IPS-20b (cell line): ENCODE measurements at regions not wholly inside any gene's neighbourhood (a gene's known extent, or its start where the extent isn't known, plus 50 kb on each side); places are given as distances from the start of the nearest gene placed in this dataset.

ENCODE experiments used
- H3K27ac ChIP-seq: one replicate; pipeline ENCODE4 v1.5.1; 2013; ENCODE audit warnings: low read length
- H3K27me3 ChIP-seq: 2 replicates; pipeline ENCODE4 v1.6.1; 2013; ENCODE audit warnings: mild to moderate bottlenecking, low read length, inconsistent platforms; ENCODE audit not compliant: insufficient read depth
- H3K36me3 ChIP-seq: 2 replicates; pipeline ENCODE4 v1.6.1; 2013; ENCODE audit warnings: low read depth, mild to moderate bottlenecking, inconsistent platforms, low read length, moderate library complexity; ENCODE audit not compliant: insufficient read depth
- H3K4me1 ChIP-seq: 2 replicates; pipeline ENCODE4 v1.6.1; 2013; ENCODE audit warnings: mild to moderate bottlenecking, control low read depth, inconsistent platforms, low read length, moderate library complexity; ENCODE audit not compliant: insufficient read depth
- H3K4me3 ChIP-seq: 2 replicates; pipeline ENCODE4 v1.5.1; 2013; ENCODE audit warnings: mild to moderate bottlenecking, low read length, inconsistent platforms
- H3K9ac ChIP-seq: 2 replicates; pipeline ENCODE4 v1.6.1; 2013; ENCODE audit warnings: low read depth, mild to moderate bottlenecking, inconsistent platforms, low read length, moderate library complexity
- H3K9me3 ChIP-seq: 2 replicates; pipeline ENCODE4 v1.6.1; 2013; ENCODE audit warnings: mild to moderate bottlenecking, low read depth, low read length, inconsistent platforms; ENCODE audit not compliant: insufficient read depth

DNA sequence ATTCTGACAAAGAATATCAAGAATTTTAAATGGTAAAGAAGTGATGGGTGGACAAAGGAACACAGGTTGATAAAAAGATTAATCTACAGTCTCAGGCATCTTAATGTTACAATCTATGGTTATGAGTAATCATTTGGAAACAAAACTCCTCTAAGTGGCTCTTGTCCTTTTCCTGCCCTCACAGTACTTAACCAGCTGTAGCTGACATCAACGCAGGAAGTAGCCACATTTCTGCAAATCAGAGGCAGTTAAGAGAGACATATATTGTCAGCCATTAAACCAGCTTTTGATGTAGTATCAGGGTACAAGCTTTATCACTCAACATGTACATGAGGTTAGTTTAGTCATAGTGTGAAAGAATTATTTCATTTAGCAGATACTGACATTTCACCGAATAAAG is 244.6 kb downstream of the NR4A2 start:
- H3K4me1 ChIP-seq = no peaks in the 10 kb centered on the region
- no peaks in the 10 kb centered on the region for H3K27me3 ChIP-seq
- H3K36me3 ChIP-seq = no peaks in the 10 kb centered on the region
- no peaks in the 10 kb centered on the region for H3K9me3 ChIP-seq
- H3K27ac ChIP-seq = no peak overlapping the region
- no peak overlapping the region for H3K4me3 ChIP-seq
- H3K9ac ChIP-seq = no peak overlapping the region

DNA sequence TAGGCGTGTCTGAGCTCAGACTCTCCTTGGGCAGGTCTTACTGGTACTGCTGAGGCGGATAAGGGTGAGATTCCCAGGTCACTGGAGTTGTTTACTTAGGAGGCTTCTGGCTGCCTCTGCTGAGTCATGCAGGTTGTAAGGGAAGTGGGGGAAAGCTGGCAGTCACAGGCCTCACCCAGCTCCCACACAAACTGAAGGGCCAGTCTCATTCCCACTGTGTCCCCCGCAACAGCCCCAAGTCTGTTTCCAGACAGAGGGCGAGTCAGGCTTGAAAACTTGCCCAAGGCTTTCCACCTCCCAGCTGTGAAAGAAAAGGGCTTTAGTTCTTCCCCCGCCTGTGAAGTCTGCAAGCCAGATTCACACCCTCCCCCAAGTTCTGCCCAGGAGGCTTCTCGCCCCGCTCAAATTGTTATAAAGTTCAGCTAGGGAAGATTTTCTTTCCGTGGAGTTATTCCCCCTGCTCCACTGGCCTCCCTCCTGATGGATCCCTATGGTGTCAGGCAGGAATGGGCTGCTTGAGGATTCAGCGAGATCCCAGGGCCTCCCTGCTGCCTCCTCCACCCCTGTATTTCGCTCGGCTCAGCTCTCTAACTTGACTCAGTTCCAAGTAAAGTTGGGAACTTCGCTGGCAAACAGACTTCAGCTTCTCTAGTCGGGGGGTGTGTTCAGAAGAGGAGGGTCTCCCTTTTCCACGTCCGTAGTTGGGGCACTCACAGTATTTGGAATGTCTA is 248.6 kb downstream of the NR4A2 start:
- H3K9me3 ChIP-seq = peaks cover 6% of the 10 kb centered on the region; the same call in 1 of the 2 replicates
- H3K36me3 ChIP-seq = no peaks in the 10 kb centered on the region
- H3K4me1 ChIP-seq = no peaks in the 10 kb centered on the region
- H3K27ac ChIP-seq = no peak overlapping the region
- no peak overlapping the region for H3K4me3 ChIP-seq
- no peak overlapping the region for H3K9ac ChIP-seq
- H3K27me3 ChIP-seq = no peaks in the 10 kb centered on the region

DNA sequence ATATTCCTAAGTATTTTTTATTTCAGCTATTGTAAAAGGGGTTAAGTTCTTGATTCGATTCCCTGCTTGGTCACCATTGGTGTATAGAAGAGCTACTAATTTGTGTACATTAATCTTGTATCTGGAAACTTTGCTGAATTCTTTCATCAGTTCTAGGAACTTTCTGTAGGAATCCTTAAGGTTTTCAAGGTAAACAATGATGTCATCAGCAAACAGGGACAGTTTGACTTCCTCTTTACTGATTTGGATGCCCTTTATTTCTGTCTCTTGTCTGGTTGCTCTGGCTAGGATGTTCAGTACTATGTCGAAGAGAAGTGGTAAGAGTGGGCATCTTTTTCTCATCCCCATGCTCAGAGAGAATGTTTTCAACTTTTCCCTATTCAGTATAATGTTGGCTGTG is 252.7 kb downstream of the NR4A2 start:
- no peaks in the 10 kb centered on the region for H3K4me1 ChIP-seq
- no peak overlapping the region for H3K4me3 ChIP-seq
- no peak overlapping the region for H3K9ac ChIP-seq
- no peaks in the 10 kb centered on the region for H3K27me3 ChIP-seq
- H3K9me3 ChIP-seq = peaks cover 6% of the 10 kb centered on the region; the same call in 1 of the 2 replicates
- no peaks in the 10 kb centered on the region for H3K36me3 ChIP-seq
- no peak overlapping the region for H3K27ac ChIP-seq

DNA sequence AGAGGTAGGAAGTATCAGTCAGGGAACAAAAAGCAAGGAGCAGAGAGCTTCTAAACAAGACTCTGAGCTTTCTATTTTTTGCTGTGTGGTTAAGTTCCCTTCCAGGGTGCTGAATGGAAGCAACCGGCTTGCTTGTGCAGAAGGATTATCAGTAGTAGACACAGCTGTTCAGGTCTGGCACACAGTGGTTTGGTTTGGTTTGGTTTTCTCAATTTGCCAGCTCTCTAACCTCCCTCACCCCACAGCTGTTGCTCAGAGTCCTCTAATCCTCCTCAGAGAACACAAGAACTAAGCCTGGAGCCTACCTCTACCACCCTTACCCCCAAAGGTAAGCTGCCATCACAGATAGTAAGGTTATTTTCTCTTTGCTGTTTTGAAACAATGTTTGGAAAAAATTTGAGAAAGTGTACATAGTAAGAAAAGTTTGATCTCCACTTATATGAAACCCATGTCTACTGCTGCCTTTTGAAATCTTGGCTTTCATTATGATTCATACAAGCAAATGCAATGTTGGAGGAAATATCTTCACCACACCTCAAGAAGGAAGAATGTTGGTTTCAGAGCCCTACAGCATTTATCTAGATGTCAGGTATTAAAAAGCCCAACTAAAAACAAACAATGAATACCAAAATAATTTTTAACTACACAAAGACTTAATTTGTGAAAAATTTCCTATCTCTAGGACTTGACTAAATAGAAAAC is 255.3 kb downstream of the NR4A2 start:
- no peaks in the 10 kb centered on the region for H3K4me1 ChIP-seq
- H3K9me3 ChIP-seq = peaks cover 6% of the 10 kb centered on the region; the same call in 1 of the 2 replicates
- H3K9ac ChIP-seq = no peak overlapping the region
- H3K27me3 ChIP-seq = no peaks in the 10 kb centered on the region
- no peak overlapping the region for H3K4me3 ChIP-seq
- H3K36me3 ChIP-seq = no peaks in the 10 kb centered on the region
- no peak overlapping the region for H3K27ac ChIP-seq

DNA sequence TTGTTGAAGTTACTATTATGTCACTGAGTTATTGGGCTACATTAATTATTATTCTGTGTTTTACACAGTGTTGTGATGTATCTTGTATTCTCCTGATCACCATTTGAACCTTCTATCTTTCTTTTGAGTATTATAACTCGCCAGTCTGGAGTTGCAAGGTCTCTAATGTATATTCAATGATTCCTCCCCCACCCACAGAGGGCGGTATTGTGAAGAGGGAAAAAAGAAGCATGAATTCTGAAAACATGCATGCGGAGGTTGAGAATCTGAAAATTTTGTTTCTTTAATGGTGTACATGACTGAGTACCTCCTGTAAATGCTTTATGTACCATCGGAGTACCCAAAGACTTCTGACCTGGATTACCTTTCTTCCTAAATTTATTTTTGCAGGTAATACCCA is 266.6 kb downstream of the NR4A2 start:
- Histone ChIP-seq H3K9me3 (no peaks in the 10 kb centered on the region), H3K36me3 (no peaks in the 10 kb centered on the region), H3K27ac (no peak overlapping the region), H3K4me3 (no peak overlapping the region), H3K4me1 (no peaks in the 10 kb centered on the region), H3K9ac (no peak overlapping the region), H3K27me3 (no peaks in the 10 kb centered on the region)

DNA sequence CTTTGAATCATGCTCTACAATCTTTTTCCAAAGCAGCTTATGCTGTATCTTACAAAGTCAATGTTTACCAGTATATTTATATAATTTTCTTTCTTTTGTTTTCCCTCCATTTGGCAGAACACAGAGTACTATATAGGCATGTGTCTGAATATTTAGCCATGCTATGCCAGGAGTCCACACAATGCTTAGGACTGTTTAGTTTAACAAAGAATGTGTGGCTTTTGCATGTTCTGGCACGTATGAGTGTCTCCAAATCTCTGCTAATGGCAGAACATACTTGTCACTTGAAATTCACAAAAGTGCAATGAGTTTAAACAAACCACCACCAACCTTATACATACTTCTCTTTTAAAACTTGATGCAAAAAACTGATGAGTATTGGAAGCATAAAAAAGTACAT is 268.0 kb downstream of the NR4A2 start:
- H3K27me3 ChIP-seq = no peaks in the 10 kb centered on the region
- no peak overlapping the region for H3K27ac ChIP-seq
- no peak overlapping the region for H3K9ac ChIP-seq
- no peaks in the 10 kb centered on the region for H3K4me1 ChIP-seq
- no peaks in the 10 kb centered on the region for H3K36me3 ChIP-seq
- H3K4me3 ChIP-seq = no peak overlapping the region
- H3K9me3 ChIP-seq = no peaks in the 10 kb centered on the region

DNA sequence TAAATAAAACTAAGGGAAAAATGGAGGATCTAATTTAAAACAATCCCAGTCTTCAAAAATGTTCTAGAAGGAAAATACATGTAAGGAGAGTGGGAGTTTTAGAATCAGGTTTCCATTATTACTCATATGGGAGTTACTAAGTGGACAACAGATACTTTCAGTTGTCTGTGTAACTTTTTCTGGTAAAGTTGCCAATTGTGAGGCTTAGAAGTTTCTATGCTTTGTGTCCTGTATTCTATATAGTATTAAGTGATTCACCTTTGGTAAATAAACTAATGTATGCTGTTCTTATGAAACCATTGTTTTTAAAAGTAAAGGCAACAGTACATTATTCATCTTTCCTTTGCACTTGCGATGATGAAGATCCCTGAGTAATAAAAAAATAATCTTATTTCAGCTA is 274.9 kb downstream of the NR4A2 start:
- no peak overlapping the region for H3K4me3 ChIP-seq

DNA sequence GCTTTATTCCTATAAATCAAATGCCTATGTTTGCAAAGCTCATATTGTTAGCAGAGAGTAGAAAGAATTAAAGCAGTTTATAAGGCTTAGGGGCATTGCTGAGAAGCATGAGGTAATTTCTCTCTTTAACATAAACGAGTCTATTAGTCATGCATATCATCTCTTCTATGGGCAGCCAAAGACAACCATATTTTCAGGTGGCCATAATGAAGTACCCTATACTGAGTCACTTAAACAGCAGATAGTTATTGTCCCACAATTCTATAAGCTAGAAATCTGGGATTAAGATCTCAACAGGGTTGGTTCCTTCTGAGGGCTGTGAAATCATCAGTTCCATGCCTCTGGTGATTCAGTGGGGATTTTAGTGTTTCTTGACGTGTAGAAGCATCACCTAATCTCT is 277.5 kb downstream of the NR4A2 start:
- H3K4me3 ChIP-seq = no peak overlapping the region
- no peak overlapping the region for H3K27ac ChIP-seq
- no peak overlapping the region for H3K9ac ChIP-seq
- H3K36me3 ChIP-seq = no peaks in the 10 kb centered on the region
- no peaks in the 10 kb centered on the region for H3K4me1 ChIP-seq
- no peaks in the 10 kb centered on the region for H3K9me3 ChIP-seq
- no peaks in the 10 kb centered on the region for H3K27me3 ChIP-seq

More for the DNA sequence above, 274.9 kb downstream of the NR4A2 start:
- Histone ChIP-seq H3K9ac (no peak overlapping the region), H3K27ac (no peak overlapping the region), H3K4me1 (no peaks in the 10 kb centered on the region), H3K36me3 (no peaks in the 10 kb centered on the region), H3K27me3 (no peaks in the 10 kb centered on the region), H3K9me3 (no peaks in the 10 kb centered on the region)

DNA sequence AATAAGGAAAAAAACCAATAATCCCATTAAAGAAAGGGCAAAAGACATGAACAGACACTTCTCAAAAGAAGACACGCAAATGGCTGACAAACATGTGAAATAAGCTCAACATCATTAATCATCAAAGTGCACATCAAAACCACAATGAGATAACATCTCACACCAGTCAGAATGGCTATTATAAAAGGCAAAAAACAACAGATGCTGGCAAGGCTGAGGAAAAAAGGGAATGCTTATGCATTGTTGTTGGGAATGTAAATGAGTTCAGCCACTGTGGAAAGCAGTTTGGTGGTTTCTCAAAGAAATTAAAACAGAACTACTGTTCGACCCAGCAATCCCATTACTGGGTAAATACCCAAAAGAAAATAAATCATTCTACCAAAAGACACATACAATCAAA is 285.6 kb downstream of the NR4A2 start:
- Histone ChIP-seq H3K27me3 (no peaks in the 10 kb centered on the region), H3K9ac (no peak overlapping the region), H3K4me3 (no peak overlapping the region), H3K4me1 (no peaks in the 10 kb centered on the region), H3K27ac (no peak overlapping the region), H3K36me3 (no peaks in the 10 kb centered on the region), H3K9me3 (no peaks in the 10 kb centered on the region)

DNA sequence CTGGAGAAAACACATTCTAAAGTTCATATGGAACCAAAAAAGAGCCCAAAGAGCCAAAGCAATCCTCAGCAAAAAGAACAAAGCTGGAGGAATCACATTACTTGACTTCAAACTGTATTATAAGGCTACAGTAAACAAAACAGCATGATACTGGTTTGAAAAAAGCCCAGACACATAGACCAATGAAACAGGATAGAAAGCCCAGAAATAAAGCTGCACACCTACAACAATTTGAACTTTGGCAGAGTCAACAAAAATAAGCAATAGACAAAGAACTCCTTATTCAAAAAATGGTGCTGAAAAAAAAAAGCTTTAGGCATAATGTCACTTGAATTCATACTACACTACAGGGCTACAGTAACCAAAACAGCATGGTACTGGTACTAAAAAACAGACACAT is 289.6 kb downstream of the NR4A2 start:
- no peak overlapping the region for H3K9ac ChIP-seq
- H3K4me3 ChIP-seq = no peak overlapping the region
- no peaks in the 10 kb centered on the region for H3K36me3 ChIP-seq
- H3K27ac ChIP-seq = no peak overlapping the region
- H3K9me3 ChIP-seq = no peaks in the 10 kb centered on the region
- no peaks in the 10 kb centered on the region for H3K4me1 ChIP-seq
- no peaks in the 10 kb centered on the region for H3K27me3 ChIP-seq

DNA sequence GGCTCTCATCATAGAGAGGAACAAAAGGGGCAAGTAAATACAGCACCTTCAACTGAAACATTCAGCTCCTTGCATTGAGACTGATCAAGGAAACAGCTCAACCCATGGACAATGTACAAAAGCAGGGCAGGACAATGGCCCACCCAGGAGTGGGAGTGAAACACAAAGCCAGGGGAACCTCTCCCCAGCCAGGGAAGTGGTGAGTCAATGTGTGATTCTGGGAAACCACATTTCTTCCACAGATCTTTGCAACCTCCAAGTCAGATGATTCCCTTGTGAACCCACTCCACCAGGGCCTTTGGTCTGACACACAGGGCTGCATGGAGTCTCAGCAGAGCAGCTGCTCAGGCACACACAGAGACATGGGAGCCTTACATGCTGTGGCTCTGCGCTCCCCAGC is 294.5 kb downstream of the NR4A2 start:
- no peaks in the 10 kb centered on the region for H3K4me1 ChIP-seq
- H3K27me3 ChIP-seq = no peaks in the 10 kb centered on the region
- H3K9ac ChIP-seq = no peak overlapping the region
- H3K4me3 ChIP-seq = no peak overlapping the region
- H3K9me3 ChIP-seq = no peaks in the 10 kb centered on the region
- no peaks in the 10 kb centered on the region for H3K36me3 ChIP-seq
- no peak overlapping the region for H3K27ac ChIP-seq

DNA sequence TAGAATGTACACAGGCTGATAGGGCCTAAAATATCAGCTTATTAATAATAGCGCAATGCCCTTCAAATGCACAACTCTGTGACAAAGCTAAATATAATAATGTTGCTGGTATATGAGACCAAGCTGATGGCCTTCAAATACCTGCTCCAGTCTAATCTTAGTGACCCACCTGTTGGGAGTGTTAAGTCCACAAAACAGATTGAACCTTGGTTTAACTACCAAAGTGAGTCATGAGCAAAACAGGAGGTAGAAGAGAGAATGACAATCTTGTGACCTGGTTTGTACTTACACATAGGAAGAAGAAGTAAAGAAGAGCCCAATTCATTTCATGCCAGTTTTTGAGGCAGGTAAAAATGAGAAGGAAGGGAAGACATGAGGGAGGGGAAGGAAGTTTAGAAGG is 295.0 kb downstream of the NR4A2 start:
- Histone ChIP-seq H3K4me3 (no peak overlapping the region), H3K27me3 (no peaks in the 10 kb centered on the region), H3K36me3 (no peaks in the 10 kb centered on the region), H3K4me1 (no peaks in the 10 kb centered on the region), H3K9ac (no peak overlapping the region), H3K27ac (no peak overlapping the region), H3K9me3 (no peaks in the 10 kb centered on the region)
